ENCODE measurements at regions not wholly inside any gene's neighbourhood (a gene's known extent, or its start where the extent isn't known, plus 50 kb on each side); places are given as distances from the start of the nearest gene placed in this dataset.
"Not testable (repeated sequence)": the region's sequence is repeated elsewhere in the genome, so short reads cannot be mapped to it uniquely, and the experiment has no call there.

- FAIRE-seq (no peak), DNase-seq (ENCODE audit: insufficient read length) (no peak)
- TF ChIP-seq POLR2AphosphoS5 (IDR thresholded peaks at IDR 0.05; ENCODE audit: low read depth, low read length) = no peak
- no peak for TF ChIP-seq POLR2A (IDR thresholded peaks at IDR 0.05; ENCODE audit: low read depth, low read length)
- no peak for TF ChIP-seq TAF1 (IDR thresholded peaks at IDR 0.05; ENCODE audit: borderline replicate concordance, low read depth, low read length)
Measured at GRCh38 chr1:95753382-95754016, 519.5 kb downstream of the RWDD3 start.

- FAIRE-seq (no peak), DNase-seq (ENCODE audit: insufficient read length) (no peak)
- TF ChIP-seq POLR2AphosphoS5 (IDR thresholded peaks at IDR 0.05; ENCODE audit: low read depth, low read length) (no peak), POLR2A (IDR thresholded peaks at IDR 0.05; ENCODE audit: low read depth, low read length) (no peak), TAF1 (IDR thresholded peaks at IDR 0.05; ENCODE audit: borderline replicate concordance, low read depth, low read length) (no peak)
Measured at GRCh38 chr1:95754412-95754811, 520.4 kb downstream of the RWDD3 start.

GRCh38 chr1:95766036-95766435 is 532.0 kb downstream of the RWDD3 start:
- DNase-seq (ENCODE audit: insufficient read length) (no peak), FAIRE-seq (no peak)
- no peak for TF ChIP-seq TAF1 (IDR thresholded peaks at IDR 0.05; ENCODE audit: borderline replicate concordance, low read depth, low read length)
- no peak for TF ChIP-seq POLR2A (IDR thresholded peaks at IDR 0.05; ENCODE audit: low read depth, low read length)

GRCh38 chr1:95770581-95770980 is 536.6 kb downstream of the RWDD3 start:
- DNase-seq (ENCODE audit: insufficient read length) (no peak), FAIRE-seq (no peak)
- TF ChIP-seq POLR2AphosphoS5 (IDR thresholded peaks at IDR 0.05; ENCODE audit: low read depth, low read length) (no peak), POLR2A (IDR thresholded peaks at IDR 0.05; ENCODE audit: low read depth, low read length) (no peak), TAF1 (IDR thresholded peaks at IDR 0.05; ENCODE audit: borderline replicate concordance, low read depth, low read length) (no peak)

- no peak for DNase-seq (ENCODE audit: insufficient read length)
- TF ChIP-seq POLR2AphosphoS5 (IDR thresholded peaks at IDR 0.05; ENCODE audit: low read depth, low read length) (no peak), POLR2A (IDR thresholded peaks at IDR 0.05; ENCODE audit: low read depth, low read length) (no peak), TAF1 (IDR thresholded peaks at IDR 0.05; ENCODE audit: borderline replicate concordance, low read depth, low read length) (no peak)
- no peak for FAIRE-seq
Measured at GRCh38 chr1:95778217-95778616, 544.2 kb downstream of the RWDD3 start.

- TF ChIP-seq TAF1 (IDR thresholded peaks at IDR 0.05; ENCODE audit: borderline replicate concordance, low read depth, low read length) = no peak
- no peak for TF ChIP-seq POLR2A (IDR thresholded peaks at IDR 0.05; ENCODE audit: low read depth, low read length)
- TF ChIP-seq POLR2AphosphoS5 (IDR thresholded peaks at IDR 0.05; ENCODE audit: low read depth, low read length) = no peak
- no peak for DNase-seq (ENCODE audit: insufficient read length)
- no peak for FAIRE-seq
Measured at GRCh38 chr1:95780836-95781235, 546.8 kb downstream of the RWDD3 start.

- DNase-seq (ENCODE audit: insufficient read length) = no peak
- TF ChIP-seq POLR2AphosphoS5 (IDR thresholded peaks at IDR 0.05; ENCODE audit: low read depth, low read length) (no peak), TAF1 (IDR thresholded peaks at IDR 0.05; ENCODE audit: borderline replicate concordance, low read depth, low read length) (no peak), POLR2A (IDR thresholded peaks at IDR 0.05; ENCODE audit: low read depth, low read length) (no peak)
- FAIRE-seq = no peak
Measured at GRCh38 chr1:95790136-95790535, 556.1 kb downstream of the RWDD3 start.

- TF ChIP-seq POLR2A (IDR thresholded peaks at IDR 0.05; ENCODE audit: low read depth, low read length) (no peak), POLR2AphosphoS5 (IDR thresholded peaks at IDR 0.05; ENCODE audit: low read depth, low read length) (no peak), TAF1 (IDR thresholded peaks at IDR 0.05; ENCODE audit: borderline replicate concordance, low read depth, low read length) (no peak)
- FAIRE-seq (no peak), DNase-seq (ENCODE audit: insufficient read length) (no peak)
Measured at GRCh38 chr1:95793893-95794292, 559.9 kb downstream of the RWDD3 start.

GRCh38 chr1:95797761-95798160 is 563.8 kb downstream of the RWDD3 start:
- FAIRE-seq = not testable (repeated sequence)

GRCh38 chr1:95806171-95806570 is 572.2 kb downstream of the RWDD3 start:
- no peak for DNase-seq (ENCODE audit: insufficient read length)
- no peak for FAIRE-seq
- no peak for TF ChIP-seq POLR2A (IDR thresholded peaks at IDR 0.05; ENCODE audit: low read depth, low read length)
- no peak for TF ChIP-seq TAF1 (IDR thresholded peaks at IDR 0.05; ENCODE audit: borderline replicate concordance, low read depth, low read length)
- no peak for TF ChIP-seq POLR2AphosphoS5 (IDR thresholded peaks at IDR 0.05; ENCODE audit: low read depth, low read length)

More at GRCh38 chr1:95797761-95798160, 563.8 kb downstream of the RWDD3 start:
- not testable (repeated sequence) for DNase-seq (ENCODE audit: insufficient read length)

GRCh38 chr1:95809391-95809790 is 575.4 kb downstream of the RWDD3 start:
- FAIRE-seq (no peak), DNase-seq (ENCODE audit: insufficient read length) (no peak)
- no peak for TF ChIP-seq TAF1 (IDR thresholded peaks at IDR 0.05; ENCODE audit: borderline replicate concordance, low read depth, low read length)
- no peak for TF ChIP-seq POLR2AphosphoS5 (IDR thresholded peaks at IDR 0.05; ENCODE audit: low read depth, low read length)
- TF ChIP-seq POLR2A (IDR thresholded peaks at IDR 0.05; ENCODE audit: low read depth, low read length) = no peak

- FAIRE-seq (no peak), DNase-seq (ENCODE audit: insufficient read length) (no peak)
- TF ChIP-seq POLR2A (IDR thresholded peaks at IDR 0.05; ENCODE audit: low read depth, low read length) = no peak
- TF ChIP-seq POLR2AphosphoS5 (IDR thresholded peaks at IDR 0.05; ENCODE audit: low read depth, low read length) = no peak
- no peak for TF ChIP-seq TAF1 (IDR thresholded peaks at IDR 0.05; ENCODE audit: borderline replicate concordance, low read depth, low read length)
Measured at GRCh38 chr1:95815511-95815910, 581.5 kb downstream of the RWDD3 start.

GRCh38 chr1:95829556-95829955 is 595.5 kb downstream of the RWDD3 start:
- no peak for TF ChIP-seq TAF1 (IDR thresholded peaks at IDR 0.05; ENCODE audit: borderline replicate concordance, low read depth, low read length)
- no peak for TF ChIP-seq POLR2A (IDR thresholded peaks at IDR 0.05; ENCODE audit: low read depth, low read length)
- TF ChIP-seq POLR2AphosphoS5 (IDR thresholded peaks at IDR 0.05; ENCODE audit: low read depth, low read length) = no peak
- no peak for DNase-seq (ENCODE audit: insufficient read length)
- FAIRE-seq = no peak

Measured in GM12892 (cell line).